Kidney (tissue), 13 donors: ENCODE measurements at regions not wholly inside any gene's neighbourhood (a gene's known extent, or its start where the extent isn't known, plus 50 kb on each side); places are given as distances from the start of the nearest gene placed in this dataset.

Experiments
- DNase-seq, 5 donors: peaks; one replicate each; pipeline ENCODE4 v3.0.0-alpha.2; 2013 to 2020
- FAIRE-seq: peaks from 2 replicates; lab custom pipeline; 2012; peaks lifted over from hg19 to GRCh38; lab: Jason Lieb, UNC
- H3K27ac ChIP-seq, 2 donors: one replicate each; pipeline ENCODE4 v1.7.0; 2013; ENCODE audit warnings: low read depth in 2 of 2, low read length in 2 of 2, inconsistent platforms in 1 of 2
- H3K27me3 ChIP-seq: one replicate; pipeline ENCODE4 v1.7.1; 2013; ENCODE audit warnings: low read length, inconsistent platforms; ENCODE audit not compliant: control insufficient read depth, insufficient read depth
- H3K36me3 ChIP-seq, 3 donors: one replicate each; pipeline versions ENCODE4 v1.7.0 to v1.7.1; 2013; ENCODE audit warnings: low read length in 3 of 3, control low read depth in 1 of 3, inconsistent platforms in 1 of 3; ENCODE audit not compliant: insufficient read depth in 3 of 3, control insufficient read depth in 2 of 3
- H3K4me1 ChIP-seq, 3 donors: one replicate each; pipeline versions ENCODE4 v1.7.0 to v1.7.1; 2013; ENCODE audit warnings: low read length in 3 of 3, inconsistent platforms in 1 of 3, low read depth in 1 of 3; ENCODE audit not compliant: control insufficient read depth in 2 of 3, insufficient read depth in 2 of 3
- H3K4me3 ChIP-seq, 3 donors: one replicate each; pipeline versions ENCODE4 v1.7.0 to v1.8.1; 2013; ENCODE audit warnings: low read length in 3 of 3, control low read depth in 1 of 3, inconsistent platforms in 1 of 3
- H3K9ac ChIP-seq, 3 donors: one replicate each; pipeline versions ENCODE4 v1.7.0 to v1.7.1; 2013; ENCODE audit warnings: low read length in 3 of 3, control low read depth in 1 of 3, inconsistent platforms in 1 of 3
- H3K9me3 ChIP-seq, 3 donors: one replicate each; pipeline versions ENCODE4 v1.7.0 to v1.7.1; 2013; ENCODE audit warnings: low read length in 3 of 3, control low read depth in 1 of 3, inconsistent platforms in 1 of 3; ENCODE audit not compliant: control insufficient read depth in 2 of 3, insufficient read depth in 1 of 3
- CTCF ChIP-seq: IDR thresholded peaks from 3 replicates; pipeline ENCODE4 v1.5.1; 2012; ENCODE audit warnings: mild to moderate bottlenecking, moderate library complexity, borderline replicate concordance; ENCODE audit not compliant: insufficient read depth; ENCODE audit errors: extremely low read depth
- intact Hi-C: fragments of 100-400 bp; cut with DNase I; formaldehyde crosslinking; loops from one replicate; pipeline ENCODE4 v1.11.1; 2022
- donor health status: control.
- donor health status: control.
- donor health status: control.
- donor health status: control.
- donor health status: control.
- donor health status: DM: yes; HTN: yes; CAD: no.
- donor health status: Normal renal cell carcinoma (clear cell type).

- Histone ChIP-seq H3K27ac (no peak overlapping the region), H3K4me3 (no peak overlapping the region), H3K9ac (no peak overlapping the region), H3K27me3 (no peaks in the 10 kb centered on the region), H3K9me3 (no peaks in the 10 kb centered on the region), H3K4me1 (peaks cover 0 to 8% (median 0%) of the 10 kb centered on the region in 3 donors), H3K36me3 (no peaks in the 10 kb centered on the region)
- no peak for TF ChIP-seq CTCF
- intact Hi-C loops: no loop called here
- no peak for DNase-seq
- no peak for FAIRE-seq
Observed at GRCh38 chr1:168396940-168397684, 116.4 kb downstream of the TBX19 start.

- Histone ChIP-seq H3K4me1 (peaks cover 0 to 8% (median 0%) of the 10 kb centered on the region in 3 donors), H3K27ac (no peak overlapping the region), H3K9ac (no peak overlapping the region), H3K4me3 (no peak overlapping the region), H3K27me3 (no peaks in the 10 kb centered on the region), H3K9me3 (no peaks in the 10 kb centered on the region), H3K36me3 (no peaks in the 10 kb centered on the region)
- intact Hi-C loops: no loop called here
- no peak for DNase-seq
- FAIRE-seq: no peak
- no peak for TF ChIP-seq CTCF
Observed at GRCh38 chr1:168396508-168396907, 115.8 kb downstream of the TBX19 start.

- H3K27me3 ChIP-seq: no peaks in the 10 kb centered on the region
- H3K36me3 ChIP-seq: no peaks in the 10 kb centered on the region
- DNase-seq (no peak), FAIRE-seq (no peak)
- H3K4me1 ChIP-seq: peaks cover 0 to 8% (median 0%) of the 10 kb centered on the region in 3 donors
- TF ChIP-seq CTCF: no peak
- H3K9me3 ChIP-seq: no peaks in the 10 kb centered on the region
- no peak overlapping the region for H3K4me3 ChIP-seq
- H3K9ac ChIP-seq: no peak overlapping the region
- H3K27ac ChIP-seq: no peak overlapping the region
- intact Hi-C loops: no loop called here
Observed at GRCh38 chr1:168394858-168395257, 114.2 kb downstream of the TBX19 start.
